A204.1 (cell line): ENCODE measurements at regions not wholly inside any gene's neighbourhood (a gene's known extent, or its start where the extent isn't known, plus 50 kb on each side); places are given as distances from the start of the nearest gene placed in this dataset.

Source experiments
- FAIRE-seq: peaks from 2 replicates; lab custom pipeline; 2012; peaks lifted over from hg19 to GRCh38; lab: Jason Lieb, UNC

DNA sequence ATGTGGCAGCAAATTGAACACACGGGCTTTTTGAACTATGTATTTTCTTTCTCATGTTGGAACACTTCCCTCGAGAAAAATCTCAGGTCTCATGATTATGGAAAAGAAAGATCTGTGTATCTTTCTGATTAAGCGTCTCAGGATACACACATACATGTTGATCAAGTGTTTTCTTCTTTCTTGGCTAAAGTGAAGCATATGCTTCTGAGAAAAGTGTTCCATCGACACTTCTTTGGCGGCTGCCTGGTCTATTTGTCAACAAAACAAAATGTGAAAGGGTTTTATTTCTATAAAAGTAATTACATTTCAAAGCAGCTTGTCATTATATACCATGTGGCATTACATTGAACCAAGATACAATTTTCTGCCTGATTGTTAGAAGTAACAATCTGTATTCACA, 157.5 kb downstream of the DLEU7 start:
- FAIRE-seq: no peak

GRCh38 chr13:50686551-50686950, 156.9 kb downstream of the DLEU7 start:
- no peak for FAIRE-seq

DNA sequence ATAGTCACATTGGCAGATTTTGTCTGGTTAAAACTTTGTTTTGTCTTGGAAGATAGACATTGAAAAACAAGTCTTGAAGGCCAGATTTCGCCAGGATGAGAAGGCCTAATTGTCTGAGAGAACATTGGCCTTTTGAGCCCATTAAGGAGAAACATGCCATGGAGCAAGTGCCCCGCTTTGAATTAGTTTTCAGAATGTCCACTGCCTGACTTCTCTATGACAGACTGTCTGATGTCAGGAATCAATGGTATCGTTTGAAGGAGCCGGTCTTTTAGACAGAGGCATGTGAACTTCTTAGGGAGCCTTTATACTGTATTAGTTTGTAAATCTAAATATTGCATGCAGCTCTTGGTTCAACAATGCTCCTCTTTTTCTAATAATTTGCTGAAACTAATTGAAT, 155.9 kb downstream of the DLEU7 start:
- FAIRE-seq: no peak

DNA sequence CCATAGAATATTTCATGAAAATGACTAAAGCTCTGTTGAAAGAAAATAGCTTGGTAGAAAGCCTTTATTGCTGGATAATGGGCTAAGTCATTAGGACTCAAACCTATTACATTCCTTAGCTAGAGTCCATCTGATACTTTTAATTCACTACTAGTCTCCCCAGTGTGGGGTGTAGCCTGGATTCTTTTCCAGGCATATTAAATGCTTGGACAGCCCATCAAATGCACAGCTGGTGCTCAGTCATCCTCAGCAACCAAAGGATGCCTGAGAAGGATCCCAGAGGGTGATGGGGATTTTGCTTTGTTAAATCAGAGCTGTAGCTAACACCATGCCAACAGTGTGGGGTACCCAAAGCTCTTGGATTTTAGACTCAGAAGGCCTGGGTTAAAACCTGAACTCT, 153.5 kb downstream of the DLEU7 start:
- FAIRE-seq: no peak

DNA sequence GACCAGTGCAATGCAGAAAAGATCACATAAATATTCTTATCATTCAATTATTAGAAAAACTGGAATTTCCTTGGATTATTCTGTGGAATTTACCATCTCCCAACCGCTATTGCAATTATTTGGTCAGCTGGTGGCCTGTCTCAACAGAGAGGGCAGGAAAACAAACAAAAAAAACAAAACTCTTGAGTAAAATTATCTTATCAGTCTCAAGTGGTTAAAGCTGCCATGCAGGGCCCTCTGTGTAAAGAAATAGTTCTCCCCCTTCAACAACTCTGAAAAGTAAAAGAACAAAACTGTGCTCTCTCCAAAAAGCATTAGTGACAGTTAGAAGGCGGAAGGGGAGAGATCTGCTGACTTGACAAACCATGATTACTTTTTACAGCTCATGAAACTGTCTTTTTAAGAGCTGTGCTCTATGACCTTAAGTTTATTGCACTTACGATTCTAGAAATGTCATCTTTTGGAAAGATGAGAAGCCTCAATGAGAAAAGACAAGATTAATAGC, 152.3 kb downstream of the DLEU7 start:
- FAIRE-seq: no peak

DNA sequence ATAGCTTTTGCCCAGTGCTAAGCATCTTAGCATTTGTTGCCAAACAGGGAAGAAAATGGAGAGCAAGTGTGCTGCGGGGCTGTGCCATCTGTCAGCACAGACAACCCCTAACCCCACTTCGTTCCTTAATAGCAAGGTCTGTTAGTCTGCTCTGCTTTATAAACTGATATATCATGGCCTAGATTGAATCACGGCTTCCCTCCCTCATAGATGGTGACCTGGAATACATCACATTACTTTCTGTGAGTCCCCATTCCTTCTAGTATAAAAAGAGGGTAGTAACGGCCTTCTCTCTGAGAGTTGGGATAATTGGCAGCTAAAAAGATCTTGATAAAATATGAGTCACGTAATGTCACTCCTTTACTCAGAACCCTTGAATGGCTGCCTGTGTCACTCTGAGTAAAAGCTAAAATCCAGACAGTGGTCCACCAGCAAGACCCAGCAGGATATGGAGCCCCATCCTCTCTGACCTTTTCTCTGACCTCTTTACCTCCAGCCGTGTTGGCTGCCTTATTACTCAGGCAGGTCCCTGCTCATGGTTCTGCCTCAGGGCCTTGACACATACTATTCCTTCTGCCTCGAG, 151.7 kb downstream of the DLEU7 start:
- no peak for FAIRE-seq

DNA sequence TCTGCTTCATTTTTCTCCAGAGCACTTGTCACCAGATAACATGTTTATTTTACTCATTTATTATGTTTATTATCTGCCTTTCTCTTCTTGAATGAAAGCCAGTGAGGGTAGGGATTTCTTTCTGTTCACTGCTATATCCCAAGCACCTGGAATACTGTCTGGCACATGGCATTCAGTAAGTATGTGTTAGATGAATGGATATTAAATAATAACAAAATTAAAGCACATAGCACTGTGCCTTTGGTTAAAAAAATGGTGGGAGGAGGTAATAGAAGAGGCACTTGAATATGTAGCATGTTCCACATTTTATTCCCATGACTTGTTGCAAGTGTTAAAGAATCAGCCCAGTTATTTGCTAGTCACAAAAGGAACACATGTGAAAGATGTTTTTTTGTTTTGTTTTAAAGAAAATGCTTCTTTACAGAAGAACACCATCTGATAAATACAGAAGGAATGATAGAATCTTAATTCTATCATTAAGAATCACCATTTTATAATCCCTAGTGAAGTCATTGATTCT, 151.0 kb downstream of the DLEU7 start:
- FAIRE-seq: no peak

- FAIRE-seq: no peak
These were observed 149.8 kb downstream of the DLEU7 start for GRCh38 chr13:50693727-50694126.

GRCh38 chr13:50697746-50698539, 145.5 kb downstream of the DLEU7 start:
- no peak for FAIRE-seq

DNA sequence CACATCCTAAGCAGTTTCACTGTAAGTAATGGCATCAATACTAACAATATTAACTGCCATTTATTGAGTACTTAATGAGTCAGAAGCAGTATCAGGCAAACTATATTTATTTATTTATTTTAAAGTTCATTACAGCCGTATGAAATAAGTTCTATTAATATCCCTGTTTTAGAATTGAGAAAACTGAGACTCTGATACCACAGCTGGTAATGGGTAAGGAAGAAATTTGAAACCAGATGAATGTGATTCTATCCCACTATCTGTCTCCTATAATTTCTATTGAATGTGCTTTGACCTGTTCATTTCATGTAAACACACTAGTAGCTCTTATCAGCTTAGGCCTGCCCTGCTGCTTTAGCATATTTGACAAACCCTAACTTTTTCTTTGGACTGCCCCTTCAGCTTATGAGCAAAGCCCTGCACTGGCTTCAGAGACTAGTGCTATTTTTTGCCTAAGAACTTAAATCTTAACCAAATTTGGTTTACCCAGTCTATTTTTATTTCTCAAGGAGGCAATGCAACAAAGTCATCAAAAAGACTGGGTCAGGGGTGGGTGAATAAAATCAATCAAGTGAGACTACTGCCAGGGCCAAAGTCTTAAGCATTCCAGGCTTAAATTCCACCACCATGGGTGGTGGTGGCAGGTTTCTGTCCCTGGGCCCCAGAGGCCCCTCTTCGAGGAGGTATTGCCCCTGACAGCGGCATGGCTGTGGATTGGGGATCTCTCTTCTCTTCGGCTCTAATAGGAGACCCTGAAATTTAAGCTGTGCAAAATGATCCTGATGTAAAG, 143.4 kb downstream of the DLEU7 start:
- FAIRE-seq: no peak

- no peak for FAIRE-seq
These were observed 142.7 kb downstream of the DLEU7 start for GRCh38 chr13:50700664-50701305.

- no peak for FAIRE-seq
These were observed 142.0 kb downstream of the DLEU7 start for GRCh38 chr13:50701469-50701868.

- no peak for FAIRE-seq
These were observed 137.0 kb downstream of the DLEU7 start for GRCh38 chr13:50706505-50706904.

- no peak for FAIRE-seq
These were observed 135.9 kb downstream of the DLEU7 start for GRCh38 chr13:50707628-50708027.

DNA sequence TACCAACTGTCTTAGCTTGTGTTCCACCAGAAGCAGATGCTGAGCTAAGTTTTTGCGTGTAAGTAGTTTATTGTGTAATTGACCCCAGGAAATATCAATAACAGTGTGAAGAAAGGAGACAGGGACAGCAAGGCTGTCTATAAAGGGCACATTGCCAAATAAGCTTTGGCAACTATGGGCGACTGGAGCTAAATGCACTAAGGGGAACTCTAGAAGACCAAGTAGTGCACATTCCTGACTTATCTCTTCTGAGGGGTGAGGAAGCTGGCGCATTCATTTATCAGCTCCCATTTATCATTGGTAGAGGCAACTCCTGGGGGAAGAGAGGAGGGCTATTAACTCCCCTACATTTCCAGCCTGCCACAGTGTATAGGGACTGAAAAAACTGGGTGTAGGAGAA, 135.0 kb downstream of the DLEU7 start:
- FAIRE-seq: no peak

DNA sequence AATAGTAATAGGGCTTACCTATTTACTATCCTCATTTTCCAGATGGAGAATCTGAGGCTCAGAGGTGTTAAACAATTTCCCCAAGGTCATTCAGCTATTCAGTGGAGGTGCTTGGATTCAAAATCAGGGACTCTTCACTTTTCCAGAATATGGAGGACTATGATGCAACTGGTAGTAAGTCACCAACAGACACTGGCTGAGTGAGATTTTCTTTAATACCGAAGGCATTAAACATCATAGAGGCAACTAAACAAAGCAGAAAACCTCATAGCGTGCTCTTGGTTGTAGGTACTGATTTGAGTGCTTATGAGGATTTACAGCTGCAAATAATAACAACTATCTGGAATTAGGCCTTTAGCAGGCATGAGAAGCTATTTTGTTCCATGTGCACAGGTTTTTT, 134.4 kb downstream of the DLEU7 start:
- FAIRE-seq: no peak

DNA sequence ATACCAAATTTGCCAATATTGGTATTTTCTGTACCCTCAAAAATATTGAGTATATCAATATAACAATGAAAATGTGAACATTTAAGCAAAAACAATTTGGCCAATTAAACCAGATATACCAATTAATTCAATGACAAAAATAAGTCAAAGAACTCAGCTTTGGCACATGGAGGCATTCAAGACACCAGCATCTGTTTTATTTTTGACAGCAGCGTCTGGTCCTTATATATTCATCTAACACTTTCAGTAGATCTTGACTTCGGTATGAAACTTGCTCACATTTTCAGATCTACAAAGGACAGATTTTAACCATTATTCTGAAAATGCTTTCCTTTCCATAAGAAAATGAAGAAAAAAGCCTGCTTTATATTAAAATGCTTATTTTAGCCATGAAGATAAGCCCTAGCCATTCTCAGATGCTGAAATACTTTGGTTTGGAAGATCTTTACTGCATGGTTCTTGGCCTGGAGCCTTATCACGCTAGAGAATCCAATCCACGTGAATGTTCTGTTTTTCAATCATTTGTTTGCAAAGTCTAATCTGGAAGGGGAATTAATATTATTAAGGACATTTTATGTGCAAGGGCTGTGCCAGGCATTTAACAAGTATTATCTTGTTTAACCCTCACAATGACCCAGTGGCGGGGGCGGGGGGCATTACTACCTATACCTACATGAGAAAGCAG, 132.2 kb downstream of the DLEU7 start:
- no peak for FAIRE-seq

DNA sequence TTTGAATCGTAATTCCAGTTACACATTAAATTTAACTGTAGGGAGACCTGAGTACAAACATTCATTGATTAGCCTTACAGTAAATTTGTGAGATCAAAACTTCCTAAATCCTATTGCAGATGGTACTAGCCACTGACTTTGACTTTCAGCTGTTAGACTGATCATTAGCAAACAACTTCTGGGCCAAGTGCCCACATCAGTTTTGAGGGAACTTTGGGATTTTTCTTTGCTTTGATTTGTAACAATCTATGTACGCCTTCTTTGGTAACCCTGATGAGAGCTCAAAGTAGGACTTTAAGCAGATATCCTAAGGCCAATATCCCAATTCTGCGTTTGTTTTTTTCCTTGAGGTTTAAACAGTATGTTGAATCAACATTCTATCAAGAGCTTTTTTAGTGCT, 131.5 kb downstream of the DLEU7 start:
- no peak for FAIRE-seq

DNA sequence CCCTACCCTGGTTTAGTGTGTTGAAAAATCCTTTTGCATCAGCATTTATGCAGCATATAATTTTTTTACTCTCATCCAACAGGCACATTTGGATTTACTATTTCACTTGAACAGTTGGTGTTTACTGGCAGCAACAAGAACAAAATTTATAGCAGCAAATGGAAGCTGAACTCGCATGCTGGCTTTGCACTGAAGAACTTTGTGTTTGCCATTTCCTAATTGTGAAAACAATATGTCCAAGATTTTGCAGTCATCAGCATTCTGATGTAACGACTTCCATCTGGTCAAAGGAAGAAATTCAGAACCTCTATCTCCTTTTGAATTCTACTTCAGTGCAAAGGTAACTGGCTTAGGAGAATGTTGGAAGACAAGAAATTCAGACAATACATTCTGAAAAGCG, 131.0 kb downstream of the DLEU7 start:
- FAIRE-seq: no peak

DNA sequence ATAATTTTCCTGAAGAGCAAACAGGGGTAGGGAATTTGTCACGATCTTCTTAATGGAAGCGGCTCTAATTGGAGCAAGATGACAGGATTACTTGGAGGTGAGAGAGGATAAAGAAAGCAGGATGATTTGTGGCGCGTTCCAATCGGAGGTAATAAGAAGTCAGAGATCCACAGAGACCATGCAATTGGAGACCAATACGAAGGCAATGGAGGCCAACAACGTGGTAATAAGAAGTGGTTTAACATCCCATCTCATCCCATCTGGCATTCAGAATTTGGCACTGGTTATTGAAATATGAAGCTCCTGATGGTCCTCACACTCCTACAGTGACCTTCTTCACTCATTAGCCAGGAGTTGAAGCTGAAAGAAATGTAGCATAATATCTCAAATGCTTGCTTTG, 130.6 kb downstream of the DLEU7 start:
- no peak for FAIRE-seq

DNA sequence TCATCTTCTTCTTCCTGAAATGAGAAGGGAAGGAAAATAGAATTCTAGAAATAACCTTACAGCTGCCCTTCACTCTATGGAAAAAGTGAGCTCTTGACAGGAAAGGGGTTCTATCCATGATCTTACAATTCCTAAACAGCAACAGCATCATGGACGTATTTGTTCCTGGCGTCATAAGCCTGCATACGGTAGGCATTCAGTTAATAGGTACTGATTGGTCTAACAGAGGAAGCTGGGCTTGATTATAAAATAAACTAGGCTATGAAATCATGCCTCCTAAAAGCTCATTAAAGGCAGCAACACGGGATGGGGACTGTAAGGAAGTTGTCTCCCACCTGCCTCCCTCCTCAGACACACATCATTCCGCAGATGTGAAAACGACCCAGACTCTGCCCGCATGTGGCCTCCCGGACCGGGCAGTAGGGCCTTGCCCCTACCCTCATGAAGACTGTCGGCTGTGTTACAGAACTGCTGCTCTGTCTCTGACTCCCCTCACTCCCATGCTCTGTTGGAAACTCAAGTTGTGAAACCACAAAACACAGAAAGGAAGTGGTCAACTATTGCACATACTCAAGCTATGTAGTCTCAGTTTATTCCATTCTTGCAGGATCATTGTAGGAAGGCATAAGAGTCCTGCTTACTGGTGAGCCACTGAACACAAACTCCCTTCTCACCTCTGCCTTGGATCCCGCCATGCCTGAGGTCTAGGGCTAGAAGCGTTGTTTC, 129.8 kb downstream of the DLEU7 start:
- no peak for FAIRE-seq
